Mesothelial cell of epicardium (in vitro differentiated cells): ENCODE measurements at regions not wholly inside any gene's neighbourhood (a gene's known extent, or its start where the extent isn't known, plus 50 kb on each side); places are given as distances from the start of the nearest gene placed in this dataset.
"Not testable (repeated sequence)": the region's sequence is repeated elsewhere in the genome, so short reads cannot be mapped to it uniquely, and the experiment has no call there.

Experiments
- DNase-seq, 2 experiments: peaks; one replicate each; pipeline ENCODE4 v3.0.0; 2021; ENCODE audit warnings: low spot score in 2 of 2; ENCODE audit not compliant: unreplicated experiment in 2 of 2
- H3K27ac Mint-ChIP-seq: 2 replicates; pipeline ENCODE4 v1.8.0; 2021; ENCODE audit warnings: mixed read lengths
- H3K27me3 Mint-ChIP-seq: 2 replicates; pipeline ENCODE4 v1.8.0; 2021; ENCODE audit warnings: low read depth, mixed read lengths
- H3K36me3 Mint-ChIP-seq: 2 replicates; pipeline ENCODE4 v1.8.0; 2021; ENCODE audit warnings: mixed read lengths
- H3K4me1 Mint-ChIP-seq: 2 replicates; pipeline ENCODE4 v1.8.0; 2021; ENCODE audit warnings: mixed read lengths
- H3K4me3 Mint-ChIP-seq: 2 replicates; pipeline ENCODE4 v1.8.0; 2021; ENCODE audit warnings: mild to moderate bottlenecking, moderate library complexity, mixed read lengths
- H3K9me3 Mint-ChIP-seq: 2 replicates; pipeline ENCODE4 v1.8.0; 2021; ENCODE audit warnings: mixed read lengths

DNA sequence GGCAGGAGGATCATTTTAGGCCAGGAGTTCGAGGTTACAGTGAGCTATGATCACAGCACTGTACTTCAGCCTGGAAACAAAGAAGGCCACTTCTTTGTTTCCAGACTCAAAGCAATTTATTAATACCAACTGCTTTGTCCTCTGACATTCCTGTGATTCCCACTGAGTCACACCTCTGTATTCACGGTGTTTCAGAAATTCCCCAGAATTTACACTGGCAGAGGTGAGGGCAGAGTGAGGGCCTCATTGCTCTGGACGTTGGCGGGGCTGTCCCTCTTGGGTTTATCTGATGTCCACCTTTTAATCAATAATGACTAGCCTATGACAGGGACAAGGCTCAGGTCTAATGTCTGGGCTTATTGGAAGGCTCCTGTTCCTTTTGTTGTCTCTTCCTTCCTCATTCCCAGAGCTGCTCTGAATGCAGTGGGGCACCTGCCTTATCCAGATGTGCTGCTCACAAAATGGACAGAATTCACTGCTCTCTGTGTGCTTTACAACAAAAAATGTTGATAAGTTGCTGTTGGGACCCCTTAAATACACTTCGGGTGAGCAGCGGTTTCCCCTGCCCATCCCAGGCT is 160.1 kb downstream of the BCL2L11 start:
- not testable (repeated sequence) for H3K4me3 Mint-ChIP-seq, DNase-seq, H3K4me1 Mint-ChIP-seq, H3K9me3 Mint-ChIP-seq, H3K27me3 Mint-ChIP-seq, H3K27ac Mint-ChIP-seq, H3K36me3 Mint-ChIP-seq

DNA sequence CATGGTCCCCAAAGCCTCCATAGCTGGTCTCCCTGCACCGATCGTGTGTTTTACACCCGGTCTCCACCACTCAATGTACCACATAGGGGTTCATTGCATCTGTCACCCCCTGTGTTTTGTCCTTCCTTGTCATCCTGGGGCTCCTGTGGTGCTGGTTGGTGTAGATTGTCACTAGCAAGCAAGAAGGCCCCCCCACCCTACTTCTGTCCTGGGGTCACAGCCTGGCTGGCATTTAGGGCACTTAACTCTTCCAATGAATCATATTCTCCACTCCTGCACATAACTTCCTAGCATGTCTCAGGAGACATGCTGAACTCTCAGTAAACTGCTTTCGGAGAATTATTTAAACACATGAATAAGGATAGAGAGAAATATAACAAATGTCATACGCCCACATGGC is 161.4 kb downstream of the BCL2L11 start:
- not testable (repeated sequence) for H3K4me3 Mint-ChIP-seq, H3K27ac Mint-ChIP-seq, DNase-seq, H3K36me3 Mint-ChIP-seq, H3K27me3 Mint-ChIP-seq, H3K9me3 Mint-ChIP-seq, H3K4me1 Mint-ChIP-seq

DNA sequence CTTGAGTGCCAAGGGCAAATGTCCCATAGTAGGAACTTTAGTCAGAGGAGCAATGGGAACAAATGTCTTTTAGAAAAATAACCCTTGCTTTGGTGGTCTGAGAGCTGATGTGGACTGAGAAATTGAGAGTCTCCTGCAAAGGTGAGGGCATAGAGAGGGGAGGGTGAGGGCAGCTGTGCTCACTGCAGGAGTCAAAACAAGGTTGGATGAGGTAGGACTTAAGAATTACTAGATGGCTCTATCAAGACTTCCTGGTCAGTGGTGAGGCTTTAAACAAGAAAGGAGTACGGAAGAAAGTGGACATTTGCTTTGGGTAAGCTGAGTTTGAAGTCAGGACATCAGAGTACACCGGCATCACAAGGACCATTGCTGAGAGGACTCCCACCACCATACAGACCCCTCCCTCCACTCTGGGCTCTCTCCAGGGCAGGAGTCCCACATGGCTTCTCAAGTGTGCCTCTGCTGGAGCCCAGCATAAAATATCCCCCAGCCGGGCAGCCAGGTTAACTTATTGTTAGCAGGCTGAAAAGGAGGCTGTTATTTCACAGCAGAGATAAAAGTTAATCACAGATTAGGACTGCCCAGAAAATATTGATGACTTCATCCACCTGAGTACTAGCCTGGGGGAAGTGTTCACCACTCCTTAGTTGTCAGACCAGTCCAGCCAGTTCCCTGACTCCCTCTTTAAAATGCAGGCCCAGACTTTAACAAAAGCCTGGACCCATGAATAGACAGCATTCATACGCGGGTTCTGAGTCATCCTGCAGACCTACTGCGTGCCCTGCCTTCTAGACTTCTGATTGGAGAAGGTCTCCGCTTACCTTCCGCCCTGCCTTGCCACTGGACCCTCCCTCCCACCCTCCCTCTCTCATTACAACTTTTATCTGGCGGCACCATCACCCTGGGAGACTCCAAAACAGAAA is 167.2 kb downstream of the BCL2L11 start:
- peak in 1 of 2 experiments; percentile 42 for DNase-seq
- H3K27ac Mint-ChIP-seq, H3K27me3 Mint-ChIP-seq: not testable (repeated sequence)

DNA sequence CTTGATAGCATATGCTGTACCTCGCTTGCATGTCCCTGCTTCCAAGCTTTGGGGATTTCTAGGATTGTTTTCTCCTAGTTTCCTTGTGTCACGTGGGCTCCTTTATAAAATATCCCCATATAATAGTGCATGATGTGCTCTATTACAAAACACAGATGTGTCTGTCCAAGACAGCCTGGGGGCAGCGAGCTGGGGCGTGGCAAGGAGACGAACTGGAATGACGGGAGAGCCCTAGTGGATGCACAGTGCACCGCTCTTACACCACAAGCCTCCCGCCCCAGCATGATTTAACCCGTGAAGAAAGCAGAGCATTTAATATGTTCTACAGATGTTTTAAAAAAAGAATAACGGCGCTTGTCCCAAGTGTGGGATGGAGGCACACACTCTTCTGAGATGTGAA is 169.7 kb downstream of the BCL2L11 start:
- not testable (repeated sequence) for H3K9me3 Mint-ChIP-seq, H3K36me3 Mint-ChIP-seq, H3K27ac Mint-ChIP-seq, H3K27me3 Mint-ChIP-seq, DNase-seq, H3K4me3 Mint-ChIP-seq
- H3K4me1 Mint-ChIP-seq, result peaks cover 15% of the 10 kb centered on the region

More for the DNA sequence above, 167.2 kb downstream of the BCL2L11 start:
- H3K36me3 Mint-ChIP-seq, H3K4me3 Mint-ChIP-seq, H3K9me3 Mint-ChIP-seq: not testable (repeated sequence)
- peaks cover 12% of the 10 kb centered on the region for H3K4me1 Mint-ChIP-seq

DNA sequence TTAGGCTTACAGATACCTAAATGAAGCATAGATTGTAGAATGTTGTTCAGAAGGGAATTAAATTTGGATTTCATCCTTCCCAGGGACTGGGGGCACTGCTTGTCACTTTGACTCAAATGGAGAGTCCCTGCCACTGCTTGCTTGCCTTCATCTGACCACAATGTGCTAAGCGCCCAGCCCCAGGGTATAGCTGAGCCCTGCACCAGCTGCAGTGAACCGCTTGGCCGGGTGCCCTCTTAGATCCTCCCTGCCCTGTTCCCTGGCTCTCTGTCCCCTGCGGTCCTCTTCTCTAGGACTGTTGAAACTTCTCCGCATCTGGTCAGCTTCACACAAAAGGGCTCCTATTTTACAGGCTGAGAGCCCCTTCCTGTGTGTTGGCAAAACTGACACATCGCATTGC is 170.9 kb downstream of the BCL2L11 start:
- not testable (repeated sequence) for H3K9me3 Mint-ChIP-seq, H3K27me3 Mint-ChIP-seq, H3K36me3 Mint-ChIP-seq, H3K27ac Mint-ChIP-seq, DNase-seq, H3K4me3 Mint-ChIP-seq
- peaks cover 15% of the 10 kb centered on the region for H3K4me1 Mint-ChIP-seq

DNA sequence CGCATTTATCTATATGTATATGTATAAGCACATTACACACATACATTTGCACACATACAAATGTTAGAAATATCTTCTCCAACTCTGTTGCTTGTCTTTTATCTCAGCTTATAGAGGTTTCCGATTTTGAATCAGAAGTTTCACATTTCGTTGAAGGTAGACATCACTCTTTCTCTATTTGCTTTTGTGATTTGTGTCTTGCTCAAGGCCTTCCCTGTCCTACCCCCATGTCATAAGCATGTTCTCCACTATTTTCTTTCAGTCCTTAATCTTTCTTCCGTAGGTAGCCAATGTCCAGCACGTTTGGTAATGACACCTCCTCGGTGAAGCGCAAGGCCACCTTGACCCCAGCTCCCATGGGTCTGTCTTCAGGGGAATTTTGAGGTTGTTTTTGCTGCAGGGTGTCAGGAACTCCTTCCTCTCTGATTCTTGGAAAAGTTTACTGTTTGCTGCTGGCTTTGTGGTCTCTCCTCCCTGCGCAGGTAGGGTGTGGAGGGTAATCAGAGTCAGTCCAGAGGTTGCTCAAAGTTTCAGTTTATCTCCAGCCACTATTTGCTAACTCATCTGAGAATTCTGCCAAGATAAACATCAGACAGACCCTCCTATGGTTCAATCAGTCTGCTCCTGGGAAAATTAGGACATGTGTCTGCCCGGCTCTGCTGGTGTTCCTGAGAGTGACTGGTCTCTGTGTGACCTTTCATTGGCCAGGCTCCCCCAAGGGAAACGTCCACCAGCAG is 171.7 kb downstream of the BCL2L11 start:
- not testable (repeated sequence) for H3K36me3 Mint-ChIP-seq, H3K27ac Mint-ChIP-seq, H3K4me3 Mint-ChIP-seq, DNase-seq, H3K27me3 Mint-ChIP-seq, H3K9me3 Mint-ChIP-seq
- H3K4me1 Mint-ChIP-seq, result peaks cover 15% of the 10 kb centered on the region

DNA sequence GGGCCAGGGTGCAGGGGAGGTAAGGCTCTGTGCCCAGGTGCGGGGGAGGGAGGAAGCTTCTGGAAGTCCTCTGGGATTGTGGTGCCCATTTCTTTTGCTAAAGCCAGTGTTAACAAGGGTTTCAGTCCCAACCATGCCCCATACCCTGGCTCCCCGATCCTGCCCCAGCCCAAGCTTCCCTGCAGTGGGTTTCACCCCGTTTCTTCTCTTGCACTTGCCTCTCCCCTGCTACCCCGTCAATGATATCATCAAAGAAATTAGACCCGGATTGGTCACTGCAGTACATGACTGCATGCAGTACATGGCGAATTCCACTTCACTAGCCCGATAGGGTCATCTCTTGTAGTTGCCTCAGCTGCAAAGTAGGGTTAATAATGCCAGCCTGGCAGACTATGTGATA is 174.0 kb downstream of the BCL2L11 start:
- not testable (repeated sequence) for H3K4me3 Mint-ChIP-seq, H3K27ac Mint-ChIP-seq, H3K27me3 Mint-ChIP-seq, DNase-seq, H3K9me3 Mint-ChIP-seq, H3K36me3 Mint-ChIP-seq
- H3K4me1 Mint-ChIP-seq, result peaks cover 10% of the 10 kb centered on the region

DNA sequence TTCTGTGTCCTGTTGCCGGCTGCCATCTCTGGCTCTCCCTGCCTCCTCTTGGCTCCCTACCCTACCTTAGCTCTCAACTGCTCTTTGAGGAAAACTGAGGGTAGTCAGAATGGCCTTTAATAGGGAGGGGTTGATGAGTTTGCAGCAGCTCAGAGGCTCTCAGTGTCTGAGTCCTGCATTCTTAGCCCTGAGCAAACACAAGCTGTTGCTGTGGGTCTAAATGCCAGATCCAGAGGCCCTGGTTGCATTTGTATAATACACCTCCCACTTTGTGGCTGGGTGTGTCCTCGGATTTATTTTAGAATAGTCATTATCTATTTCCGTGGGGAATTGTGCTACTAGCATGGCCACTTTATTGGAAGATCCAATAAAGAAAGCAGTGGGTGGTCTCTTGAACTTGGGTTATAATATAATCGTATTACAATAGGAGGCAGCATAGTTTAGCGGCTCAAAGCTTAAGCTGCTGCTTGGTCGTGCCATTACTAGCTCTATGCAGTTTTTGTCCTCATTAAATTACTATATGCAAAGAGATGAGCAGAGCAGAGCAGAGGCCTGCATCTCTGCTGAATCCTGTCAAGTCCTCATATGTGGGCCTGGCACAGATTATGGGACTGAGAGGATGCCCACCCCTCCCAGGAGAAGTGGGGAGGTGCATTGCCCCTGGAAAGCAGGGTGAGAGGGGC is 175.5 kb downstream of the BCL2L11 start:
- not testable (repeated sequence) for DNase-seq, H3K4me3 Mint-ChIP-seq, H3K27me3 Mint-ChIP-seq, H3K27ac Mint-ChIP-seq, H3K36me3 Mint-ChIP-seq, H3K9me3 Mint-ChIP-seq, H3K4me1 Mint-ChIP-seq

DNA sequence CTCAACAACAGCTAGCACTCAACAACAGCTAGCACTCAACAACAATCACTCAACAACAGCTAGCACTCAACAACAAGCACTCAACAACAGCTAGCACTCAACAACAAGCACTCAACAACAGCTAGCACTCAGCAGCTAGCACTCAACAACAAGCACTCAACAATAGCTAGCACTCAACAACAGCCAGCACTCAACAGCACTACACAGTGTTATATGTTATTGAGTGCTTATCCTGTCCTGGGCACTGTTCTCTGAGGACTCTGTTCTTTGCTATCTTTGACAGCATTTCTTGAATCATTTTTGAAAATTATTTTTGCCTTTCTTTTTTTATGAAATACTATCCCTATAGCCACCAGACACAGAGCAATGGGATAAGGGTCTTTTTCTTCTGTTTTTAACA is 176.4 kb downstream of the BCL2L11 start:
- H3K36me3 Mint-ChIP-seq, H3K4me3 Mint-ChIP-seq, H3K9me3 Mint-ChIP-seq, H3K4me1 Mint-ChIP-seq, H3K27ac Mint-ChIP-seq, DNase-seq, H3K27me3 Mint-ChIP-seq: not testable (repeated sequence)

DNA sequence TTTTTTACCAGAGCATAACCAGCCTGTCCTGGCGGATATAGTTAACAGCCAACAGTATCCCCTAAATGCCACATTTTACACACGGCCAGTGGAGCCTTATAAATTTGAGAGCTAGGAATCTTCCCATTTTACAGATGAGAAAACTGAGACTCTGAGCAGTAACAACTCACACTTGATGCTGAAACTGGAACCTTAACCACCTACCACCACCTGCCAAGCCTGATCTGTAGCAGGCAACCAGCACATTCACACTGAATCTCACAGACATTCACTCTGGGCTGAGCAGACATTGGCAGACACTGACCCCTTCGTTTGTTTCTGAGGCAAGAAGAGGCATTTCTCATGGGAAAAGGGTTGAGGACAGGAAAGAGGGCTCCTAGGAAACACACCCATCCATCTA is 178.2 kb downstream of the BCL2L11 start:
- not testable (repeated sequence) for H3K9me3 Mint-ChIP-seq, H3K4me1 Mint-ChIP-seq, H3K4me3 Mint-ChIP-seq, DNase-seq, H3K27me3 Mint-ChIP-seq, H3K27ac Mint-ChIP-seq, H3K36me3 Mint-ChIP-seq

DNA sequence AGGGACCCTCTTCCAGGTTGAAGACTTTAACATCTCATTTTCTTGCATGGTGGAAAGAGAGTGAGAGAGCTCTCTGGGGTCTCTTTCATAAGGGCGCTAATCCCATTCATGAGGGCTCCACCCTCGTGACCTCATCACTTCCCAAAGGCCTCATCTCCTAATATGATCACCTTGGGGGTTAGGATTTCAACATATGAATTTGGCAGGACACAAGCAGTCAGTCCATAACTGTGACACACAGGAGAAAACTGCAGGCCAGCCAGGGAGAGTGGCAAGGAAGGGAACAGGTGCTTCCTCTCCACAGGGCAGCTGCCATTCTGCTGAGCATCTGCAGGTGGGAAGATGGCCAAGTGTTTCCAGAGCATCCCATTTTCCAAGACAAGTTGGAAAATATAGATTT is 178.9 kb downstream of the BCL2L11 start:
- H3K36me3 Mint-ChIP-seq, H3K27me3 Mint-ChIP-seq, DNase-seq, H3K9me3 Mint-ChIP-seq, H3K4me1 Mint-ChIP-seq, H3K4me3 Mint-ChIP-seq, H3K27ac Mint-ChIP-seq: not testable (repeated sequence)

DNA sequence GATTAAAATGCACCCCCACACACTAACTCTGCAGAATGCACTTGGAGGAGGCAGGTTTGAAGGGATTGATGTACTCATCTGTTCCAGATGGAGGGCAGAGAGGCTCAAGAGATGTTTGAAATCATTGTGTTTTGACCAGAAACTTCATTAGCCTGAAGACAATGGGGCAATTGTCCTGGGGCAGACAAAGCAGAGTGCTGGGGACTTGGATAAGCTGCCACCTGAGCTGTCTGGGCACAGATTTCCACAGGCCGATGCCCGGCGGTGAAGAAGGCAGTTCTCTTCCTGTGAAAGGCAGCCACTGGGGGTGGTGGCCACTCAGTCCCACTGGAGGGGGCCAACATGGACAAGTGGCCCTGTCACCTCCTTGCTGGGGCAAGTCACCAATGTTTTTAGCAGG is 181.0 kb downstream of the BCL2L11 start:
- not testable (repeated sequence) for H3K9me3 Mint-ChIP-seq, DNase-seq, H3K4me3 Mint-ChIP-seq, H3K27me3 Mint-ChIP-seq, H3K27ac Mint-ChIP-seq, H3K4me1 Mint-ChIP-seq, H3K36me3 Mint-ChIP-seq

DNA sequence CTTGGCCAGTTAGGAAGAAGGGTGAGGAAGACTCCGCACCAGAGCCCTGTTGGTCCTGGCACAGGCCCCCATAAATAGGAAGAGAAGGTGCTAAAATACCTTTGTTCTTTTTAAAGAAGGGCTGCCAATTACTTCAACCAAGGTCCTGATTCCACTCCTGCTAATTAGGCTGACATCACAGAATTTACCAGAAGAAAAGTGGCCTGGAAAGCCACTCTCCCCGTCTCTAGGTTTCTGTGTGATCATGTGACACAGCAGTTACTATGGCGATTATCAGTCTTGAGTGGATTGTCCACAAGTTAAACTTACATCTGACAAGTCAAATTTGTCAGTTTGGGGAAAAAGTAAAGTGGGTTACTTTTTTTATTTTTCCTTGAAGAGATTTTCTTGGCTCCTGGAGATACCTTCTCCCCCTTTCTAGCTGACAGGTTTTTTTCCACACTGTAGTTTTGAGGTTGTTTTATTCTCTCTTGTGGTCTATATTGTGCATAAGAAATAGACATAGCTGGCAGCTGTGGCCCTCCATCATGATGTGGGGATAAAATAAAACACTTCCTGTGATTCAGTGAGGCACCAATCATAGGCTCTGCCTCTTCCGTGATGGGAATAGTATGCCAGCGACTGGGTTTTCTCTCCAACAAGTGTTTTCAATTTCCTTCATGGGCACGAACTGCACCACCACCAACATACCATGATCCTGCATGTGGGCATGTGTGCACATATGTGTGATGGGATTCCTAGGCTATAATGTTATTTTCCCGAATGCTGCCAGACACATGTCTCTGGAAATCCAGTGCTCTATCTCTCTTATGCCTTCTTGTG is 181.9 kb downstream of the BCL2L11 start:
- H3K27ac Mint-ChIP-seq, H3K36me3 Mint-ChIP-seq, DNase-seq, H3K27me3 Mint-ChIP-seq, H3K4me1 Mint-ChIP-seq, H3K4me3 Mint-ChIP-seq, H3K9me3 Mint-ChIP-seq: not testable (repeated sequence)
